SK-N-SH treated with all-trans-retinoic acid at 6 μM for 48 hours (cell line): ENCODE measurements at regions not wholly inside any gene's neighbourhood (a gene's known extent, or its start where the extent isn't known, plus 50 kb on each side); places are given as distances from the start of the nearest gene placed in this dataset.

Source experiments
- OSR1 ChIP-seq: fragments of 250-450 bp; sonication (Bioruptor Pico); IDR thresholded peaks from 2 replicates; pipeline ENCODE4 v1.8.0; 2022; ENCODE audit warnings: moderate library complexity, mild to moderate bottlenecking, inconsistent platforms
- PPARA ChIP-seq: fragments of 250-450 bp; sonication (Bioruptor Pico); IDR thresholded peaks from 2 replicates; pipeline ENCODE4 v1.5.0; 2020; ENCODE audit warnings: mild to moderate bottlenecking, borderline replicate concordance
- RARB ChIP-seq: fragments of 250-450 bp; sonication (Bioruptor Pico); IDR thresholded peaks from 2 replicates; pipeline ENCODE4 v1.8.0; 2021; ENCODE audit warnings: mild to moderate bottlenecking, moderate library complexity
- TCF4 ChIP-seq: fragments of 250-450 bp; sonication (Bioruptor Pico); IDR thresholded peaks from 2 replicates; pipeline ENCODE4 v1.8.0; 2021; ENCODE audit warnings: mild to moderate bottlenecking, moderate library complexity, borderline replicate concordance
- ZFP3 ChIP-seq: fragments of 250-450 bp; sonication (Bioruptor Pico); IDR thresholded peaks from 2 replicates; pipeline ENCODE4 v1.5.0; 2020; ENCODE audit warnings: mild to moderate bottlenecking, moderate library complexity
- ZFP30 ChIP-seq: fragments of 450-650 bp; formaldehyde crosslinking; IDR thresholded peaks from 2 replicates; pipeline ENCODE4 v1.5.0; 2022; ENCODE audit warnings: mild to moderate bottlenecking, moderate library complexity
- TF ChIP-seq, protein P1 (sequence below): fragments of 250-450 bp; sonication (Bioruptor Pico); IDR thresholded peaks from 2 replicates; pipeline ENCODE4 v1.5.1; 2020; ENCODE audit warnings: low read depth, mild to moderate bottlenecking, moderate library complexity
- TF ChIP-seq, protein P2 (sequence below): fragments of 250-450 bp; sonication (Bioruptor Pico); IDR thresholded peaks from 2 replicates; pipeline ENCODE4 v1.8.0; 2020; ENCODE audit warnings: mild to moderate bottlenecking, moderate library complexity, borderline replicate concordance
- TF ChIP-seq, protein P3 (sequence below): fragments of 250-450 bp; sonication (Bioruptor Pico); IDR thresholded peaks from 2 replicates; pipeline ENCODE4 v1.8.0; 2021; ENCODE audit warnings: low read depth, mild to moderate bottlenecking, moderate library complexity, borderline replicate concordance

DNA sequence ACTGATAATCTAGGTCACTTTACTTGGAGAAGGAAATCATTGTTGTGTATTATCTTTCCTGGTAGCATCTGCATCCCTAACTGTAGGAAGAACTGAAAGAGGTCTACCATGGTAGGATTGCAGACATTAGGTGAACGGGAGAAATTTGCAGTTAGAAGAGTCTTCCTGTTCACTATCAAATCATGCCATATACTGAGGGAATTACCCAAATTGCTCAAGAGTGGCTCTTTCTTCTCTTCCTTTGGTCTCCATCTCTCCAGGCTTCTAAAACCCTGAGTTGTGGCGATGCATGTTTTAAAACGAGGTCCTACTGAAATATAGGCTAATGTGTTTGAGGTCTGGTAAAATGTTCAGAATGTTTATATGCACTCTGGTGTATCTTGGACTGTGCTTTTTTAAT lies 85.3 kb upstream of the HK2 start:
- no peak for TF ChIP-seq PPARA (CRISPR knock-in tag)
- no peak for TF ChIP-seq ZFP30 (CRISPR knock-in tag)
- TF ChIP-seq, protein P1, sequence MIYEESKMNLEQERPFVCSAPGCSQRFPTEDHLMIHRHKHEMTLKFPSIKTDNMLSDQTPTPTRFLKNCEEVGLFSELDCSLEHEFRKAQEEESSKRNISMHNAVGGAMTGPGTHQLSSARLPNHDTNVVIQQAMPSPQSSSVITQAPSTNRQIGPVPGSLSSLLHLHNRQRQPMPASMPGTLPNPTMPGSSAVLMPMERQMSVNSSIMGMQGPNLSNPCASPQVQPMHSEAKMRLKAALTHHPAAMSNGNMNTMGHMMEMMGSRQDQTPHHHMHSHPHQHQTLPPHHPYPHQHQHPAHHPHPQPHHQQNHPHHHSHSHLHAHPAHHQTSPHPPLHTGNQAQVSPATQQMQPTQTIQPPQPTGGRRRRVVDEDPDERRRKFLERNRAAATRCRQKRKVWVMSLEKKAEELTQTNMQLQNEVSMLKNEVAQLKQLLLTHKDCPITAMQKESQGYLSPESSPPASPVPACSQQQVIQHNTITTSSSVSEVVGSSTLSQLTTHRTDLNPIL (CRISPR knock-in tag), result no peak
- TF ChIP-seq RARB (CRISPR knock-in tag), result no peak
- no peak for TF ChIP-seq TCF4 (CRISPR knock-in tag)
- TF ChIP-seq ZFP3, result no peak
- TF ChIP-seq, protein P2, sequence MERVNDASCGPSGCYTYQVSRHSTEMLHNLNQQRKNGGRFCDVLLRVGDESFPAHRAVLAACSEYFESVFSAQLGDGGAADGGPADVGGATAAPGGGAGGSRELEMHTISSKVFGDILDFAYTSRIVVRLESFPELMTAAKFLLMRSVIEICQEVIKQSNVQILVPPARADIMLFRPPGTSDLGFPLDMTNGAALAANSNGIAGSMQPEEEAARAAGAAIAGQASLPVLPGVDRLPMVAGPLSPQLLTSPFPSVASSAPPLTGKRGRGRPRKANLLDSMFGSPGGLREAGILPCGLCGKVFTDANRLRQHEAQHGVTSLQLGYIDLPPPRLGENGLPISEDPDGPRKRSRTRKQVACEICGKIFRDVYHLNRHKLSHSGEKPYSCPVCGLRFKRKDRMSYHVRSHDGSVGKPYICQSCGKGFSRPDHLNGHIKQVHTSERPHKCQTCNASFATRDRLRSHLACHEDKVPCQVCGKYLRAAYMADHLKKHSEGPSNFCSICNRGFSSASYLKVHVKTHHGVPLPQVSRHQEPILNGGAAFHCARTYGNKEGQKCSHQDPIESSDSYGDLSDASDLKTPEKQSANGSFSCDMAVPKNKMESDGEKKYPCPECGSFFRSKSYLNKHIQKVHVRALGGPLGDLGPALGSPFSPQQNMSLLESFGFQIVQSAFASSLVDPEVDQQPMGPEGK, result no peak
- TF ChIP-seq, protein P3, sequence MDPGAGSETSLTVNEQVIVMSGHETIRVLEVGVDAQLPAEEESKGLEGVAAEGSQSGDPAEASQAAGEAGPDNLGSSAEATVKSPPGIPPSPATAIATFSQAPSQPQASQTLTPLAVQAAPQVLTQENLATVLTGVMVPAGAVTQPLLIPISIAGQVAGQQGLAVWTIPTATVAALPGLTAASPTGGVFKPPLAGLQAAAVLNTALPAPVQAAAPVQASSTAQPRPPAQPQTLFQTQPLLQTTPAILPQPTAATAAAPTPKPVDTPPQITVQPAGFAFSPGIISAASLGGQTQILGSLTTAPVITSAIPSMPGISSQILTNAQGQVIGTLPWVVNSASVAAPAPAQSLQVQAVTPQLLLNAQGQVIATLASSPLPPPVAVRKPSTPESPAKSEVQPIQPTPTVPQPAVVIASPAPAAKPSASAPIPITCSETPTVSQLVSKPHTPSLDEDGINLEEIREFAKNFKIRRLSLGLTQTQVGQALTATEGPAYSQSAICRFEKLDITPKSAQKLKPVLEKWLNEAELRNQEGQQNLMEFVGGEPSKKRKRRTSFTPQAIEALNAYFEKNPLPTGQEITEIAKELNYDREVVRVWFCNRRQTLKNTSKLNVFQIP, result no peak
- no peak for TF ChIP-seq OSR1 (CRISPR knock-in tag)
